ENCODE measurements at regions not wholly inside any gene's neighbourhood (a gene's known extent, or its start where the extent isn't known, plus 50 kb on each side); places are given as distances from the start of the nearest gene placed in this dataset.
"Not testable (repeated sequence)": the region's sequence is repeated elsewhere in the genome, so short reads cannot be mapped to it uniquely, and the experiment has no call there.

DNA sequence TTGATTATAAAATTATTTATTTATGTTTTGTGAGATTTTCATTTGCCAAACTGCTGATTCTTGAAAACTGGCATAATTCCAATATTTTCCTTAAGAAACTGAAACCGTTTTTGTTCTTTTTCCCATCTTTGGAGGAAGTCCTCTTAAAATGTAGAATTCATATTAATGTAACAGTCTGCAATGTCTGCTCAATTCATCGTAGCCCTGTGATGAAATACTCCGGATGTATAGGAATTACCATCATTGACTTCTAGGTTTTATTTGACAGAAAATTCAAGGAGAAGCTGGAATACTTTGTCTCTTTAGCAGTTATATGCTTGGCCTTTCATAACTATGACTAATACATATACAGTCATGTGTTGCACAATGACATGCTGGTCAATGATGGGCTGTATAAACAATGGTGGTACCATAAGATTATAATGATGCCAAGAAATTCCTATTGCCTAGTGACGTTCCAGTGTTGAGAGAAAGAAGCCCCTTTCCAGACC is 185.0 kb upstream of the GPRIN3 start:
- no peak for TF ChIP-seq CTCF (conservative IDR thresholded peaks at IDR 0.05; ENCODE audit: low read length)
- H3K4me3 ChIP-seq (ENCODE audit: low read length), result no peak overlapping the region
- peak; percentile 72 for DNase-seq (ENCODE audit: low read depth)

- DNase-seq (ENCODE audit: low read depth), result no peak
- H3K4me3 ChIP-seq (ENCODE audit: low read length), result no peak overlapping the region
- TF ChIP-seq CTCF (conservative IDR thresholded peaks at IDR 0.05; ENCODE audit: low read length), result no peak
Measured at GRCh38 chr4:89491761-89492160, 184.2 kb upstream of the GPRIN3 start.

- H3K4me3 ChIP-seq (ENCODE audit: low read length); DNase-seq (ENCODE audit: low read depth): not testable (repeated sequence)
Measured at GRCh38 chr4:89489921-89490431, 182.4 kb upstream of the GPRIN3 start.

DNA sequence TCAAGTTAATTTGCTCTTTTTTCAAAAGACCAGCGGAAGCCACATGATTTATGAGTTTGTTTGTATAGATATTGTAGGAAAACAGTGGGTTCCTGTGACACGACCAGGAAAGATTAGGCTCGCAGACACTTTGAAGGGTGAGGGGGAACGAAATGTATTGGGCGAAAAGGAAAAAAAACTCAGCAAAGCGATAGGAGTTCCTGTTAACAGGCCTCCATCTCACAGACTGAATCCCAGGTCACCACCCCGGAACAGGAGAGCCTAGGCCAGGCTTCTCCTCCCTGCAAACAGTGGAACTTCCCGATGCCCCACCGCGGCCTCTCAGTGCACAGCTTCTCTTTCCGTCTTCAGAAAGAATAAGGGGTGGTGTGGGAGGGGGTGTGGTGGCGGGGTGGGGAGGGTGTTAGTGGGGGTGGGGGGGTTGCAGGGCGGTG is 181.8 kb upstream of the GPRIN3 start:
- DNase-seq (ENCODE audit: low read depth), result no peak
- no peak overlapping the region for H3K4me3 ChIP-seq (ENCODE audit: low read length)
- no peak for TF ChIP-seq CTCF (conservative IDR thresholded peaks at IDR 0.05; ENCODE audit: low read length)

DNA sequence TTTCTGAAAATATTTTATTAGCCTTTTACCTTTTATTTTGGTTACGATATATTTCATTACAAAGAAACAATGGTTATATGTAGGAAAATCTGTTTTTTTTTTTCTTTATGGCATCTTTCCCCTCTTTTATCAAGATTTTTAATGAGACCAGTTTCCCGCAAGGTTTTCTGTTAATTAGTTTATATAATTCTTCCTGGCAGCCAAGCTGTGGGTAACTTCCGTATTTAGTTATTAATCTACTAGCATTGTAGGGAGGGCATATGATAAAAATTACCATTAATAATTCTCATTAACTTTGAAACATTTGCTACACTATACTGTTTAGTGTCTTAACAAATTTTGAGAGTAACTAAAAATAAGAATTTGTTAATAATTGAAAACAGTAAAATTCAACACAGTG is 181.1 kb upstream of the GPRIN3 start:
- no peak for TF ChIP-seq CTCF (conservative IDR thresholded peaks at IDR 0.05; ENCODE audit: low read length)
- no peak overlapping the region for H3K4me3 ChIP-seq (ENCODE audit: low read length)
- DNase-seq (ENCODE audit: low read depth), result no peak

DNA sequence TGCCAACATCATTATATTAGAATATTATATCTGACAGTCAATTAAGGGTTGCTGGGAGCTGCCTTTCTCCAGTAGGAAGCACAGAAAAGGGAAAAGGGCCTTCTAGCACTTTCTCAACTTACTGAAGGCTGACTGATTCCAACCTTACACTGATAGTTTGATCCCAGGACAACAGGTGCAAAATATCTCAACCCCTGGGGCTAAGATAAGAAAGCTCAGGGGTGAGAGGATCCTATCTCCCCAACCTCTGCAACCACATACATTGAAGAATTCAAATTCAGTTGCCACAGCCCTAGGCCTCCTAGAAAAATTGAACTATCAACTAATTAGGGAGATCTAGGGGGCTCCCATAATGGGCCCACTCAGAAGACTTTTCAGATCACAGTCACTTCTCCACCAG is 179.1 kb upstream of the GPRIN3 start:
- DNase-seq (ENCODE audit: low read depth), result no peak
- TF ChIP-seq CTCF (conservative IDR thresholded peaks at IDR 0.05; ENCODE audit: low read length), result no peak

DNA sequence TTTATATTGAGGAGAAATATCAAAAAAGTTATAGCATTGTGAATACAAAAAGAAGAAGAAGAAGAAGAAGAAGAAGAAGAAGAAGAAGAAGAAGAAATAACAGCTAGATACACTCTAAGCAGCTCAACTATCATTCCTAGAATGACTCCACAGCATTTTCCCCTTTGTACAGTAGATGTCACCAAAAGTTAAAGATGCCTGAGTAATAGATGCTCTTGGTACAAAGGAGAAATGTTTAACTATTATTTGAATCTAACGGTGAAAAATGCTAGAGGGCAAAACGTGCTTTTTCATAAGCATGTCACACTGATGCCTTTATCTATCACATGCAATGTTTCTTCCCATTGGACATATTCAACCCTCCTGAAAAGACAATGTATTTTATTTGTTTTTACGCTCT is 178.4 kb upstream of the GPRIN3 start:
- DNase-seq (ENCODE audit: low read depth), result peak; percentile 42
- peak; percentile 65 for TF ChIP-seq CTCF (conservative IDR thresholded peaks at IDR 0.05; ENCODE audit: low read length)
- no peak overlapping the region for H3K4me3 ChIP-seq (ENCODE audit: low read length)

More for the DNA sequence above, 179.1 kb upstream of the GPRIN3 start:
- H3K4me3 ChIP-seq (ENCODE audit: low read length), result no peak overlapping the region

DNA sequence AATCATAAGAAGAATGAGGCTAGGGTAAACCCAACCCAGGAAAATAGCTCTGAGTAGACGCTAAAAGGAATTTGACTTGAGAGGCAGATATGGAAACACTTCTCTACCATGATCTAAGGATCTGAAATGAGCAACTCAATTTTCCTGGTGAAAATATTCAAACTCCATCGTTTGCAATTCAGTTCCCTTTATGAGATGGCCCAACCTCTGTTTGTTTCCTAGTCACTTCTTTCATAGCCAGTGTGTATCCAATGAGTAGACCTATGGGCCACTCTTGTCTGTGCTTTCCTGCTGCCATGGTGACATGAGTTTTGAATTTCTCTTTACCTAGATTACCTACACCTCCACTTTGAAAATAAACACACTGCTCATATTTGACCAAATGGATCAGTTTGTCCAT is 176.2 kb upstream of the GPRIN3 start:
- no peak overlapping the region for H3K4me3 ChIP-seq (ENCODE audit: low read length)
- no peak for TF ChIP-seq CTCF (conservative IDR thresholded peaks at IDR 0.05; ENCODE audit: low read length)
- DNase-seq (ENCODE audit: low read depth), result no peak

Data from AG10803 (cell line).